ENCODE measurements at regions not wholly inside any gene's neighbourhood (a gene's known extent, or its start where the extent isn't known, plus 50 kb on each side); places are given as distances from the start of the nearest gene placed in this dataset.

- H3K9me1 ChIP-seq (ENCODE audit: insufficient read depth, low read length) = no peaks in the 10 kb centered on the region
- no peak overlapping the region for H4K5ac ChIP-seq (ENCODE audit: low read depth, low read length)
- dilution Hi-C loops (cut with HindIII; ENCODE audit: low sequenced_read_pairs, unreplicated experiment) (no loop called here), in situ Hi-C loops (cut with MboI; ENCODE audit: low sequenced_read_pairs) (no loop called here), intact Hi-C loops (cut with micrococcal nuclease) (loop anchor here (2.0 to 5.0 kb wide), 4 partner anchors 79 to 228 kb away; partner anchors contain the start of gene APPL1)
- POLR2A ChIA-PET (ENCODE audit: unreplicated experiment) = no interaction called here
- H3K9me3 ChIP-seq (ENCODE audit: control insufficient read depth, insufficient read depth, low read length) = no peaks in the 10 kb centered on the region; the same call in 1 of the 2 replicates
- peaks cover 13% of the 10 kb centered on the region; the same call in 1 of the 2 replicates for H3K4me1 ChIP-seq (ENCODE audit: control insufficient read depth, insufficient read depth, low read length)
- no peak overlapping the region for H4K8ac ChIP-seq (ENCODE audit: low read depth in 2 of 2, low read length in 2 of 2)
- no peak overlapping the region for H2AK9ac ChIP-seq (replicated peaks; ENCODE audit: low read depth, low read length, poor library complexity)
- ATAC-seq (ENCODE audit: low read depth) = no peak
- no peaks in the 10 kb centered on the region; the same call in 1 of the 2 replicates for H3K36me3 ChIP-seq (ENCODE audit: control insufficient read depth, insufficient read depth, low read length)
- H3K56ac ChIP-seq (ENCODE audit: extremely low read depth, insufficient read depth, low read length) = no peak overlapping the region
- H4K91ac ChIP-seq (ENCODE audit: insufficient read depth, low read depth, low read length) = no peak overlapping the region
- no peaks in the 10 kb centered on the region for H3K79me1 ChIP-seq (ENCODE audit: low read depth in 1 of 2, low read length in 2 of 2)
- DNase-seq = no peak
- peak; percentile 58 for TF ChIP-seq CEBPB (IDR thresholded peaks at IDR 0.05; ENCODE audit: low read depth, low read length)
- no peak for TF ChIP-seq MAFK (IDR thresholded peaks at IDR 0.05; ENCODE audit: low read depth, low read length)
- no peak overlapping the region for H3K18ac ChIP-seq (ENCODE audit: low read depth, low read length)
- H3K14ac ChIP-seq (replicated peaks; ENCODE audit: low read depth, low read length) = no peak overlapping the region
- H2BK20ac ChIP-seq (ENCODE audit: low read depth, low read length) = no peak overlapping the region
- CTCF ChIA-PET = no interaction called here
- no peak overlapping the region for H3K23ac ChIP-seq (ENCODE audit: low read depth, low read length)
- no peak overlapping the region for H2BK5ac ChIP-seq (ENCODE audit: low read depth, low read length, poor library complexity, severe bottlenecking)
- no peaks in the 10 kb centered on the region for H4K20me1 ChIP-seq (ENCODE audit: insufficient read depth, low read length)
- no peak overlapping the region for H2AFZ ChIP-seq (replicated peaks; ENCODE audit: low read length, poor library complexity)
- no peak overlapping the region for H3K27ac ChIP-seq (ENCODE audit: insufficient read depth, low read length)
- H3K4me2 ChIP-seq (ENCODE audit: low read depth, low read length) = no peak overlapping the region
- H2BK15ac ChIP-seq (ENCODE audit: low read depth, low read length) = no peak overlapping the region
- H2BK120ac ChIP-seq (ENCODE audit: low read depth, low read length) = no peak overlapping the region
- H3K4ac ChIP-seq (ENCODE audit: low read depth, low read length) = no peak overlapping the region
- H2AK5ac ChIP-seq (ENCODE audit: low read depth, low read length) = no peak overlapping the region
- H3K9ac ChIP-seq (ENCODE audit: low read depth, low read length) = no peak overlapping the region
- no TSS peak for BruUV-seq (replicated peaks)
- H3K4me3 ChIP-seq (ENCODE audit: insufficient read depth, low read depth, low read length) = no peak overlapping the region
- H3K27me3 ChIP-seq (ENCODE audit: control insufficient read depth, insufficient read depth, low read length) = no peaks in the 10 kb centered on the region
Observed at GRCh38 chr3:56999547-56999946, 60.9 kb upstream of the SPATA12 start.
